GM12865 (cell line): ENCODE measurements at regions not wholly inside any gene's neighbourhood (a gene's known extent, or its start where the extent isn't known, plus 50 kb on each side); places are given as distances from the start of the nearest gene placed in this dataset.
"Not testable (repeated sequence)": the region's sequence is repeated elsewhere in the genome, so short reads cannot be mapped to it uniquely, and the experiment has no call there.

Source experiments
- DNase-seq: peaks from one replicate; pipeline ENCODE4 v3.0.0; 2010; ENCODE audit warnings: low read depth
- H3K4me3 ChIP-seq: 2 replicates; pipeline ENCODE4 v1.5.1; 2011; ENCODE audit warnings: mild to moderate bottlenecking, low read depth, low read length, control low read depth
- TF ChIP-seq, protein P1 (sequence below): IDR thresholded peaks from 2 replicates; pipeline ENCODE4 v1.5.1; 2011; ENCODE audit warnings: low read length, control low read depth, low read depth, inconsistent platforms; ENCODE audit not compliant: insufficient read depth; ENCODE audit errors: missing control alignments

DNA sequence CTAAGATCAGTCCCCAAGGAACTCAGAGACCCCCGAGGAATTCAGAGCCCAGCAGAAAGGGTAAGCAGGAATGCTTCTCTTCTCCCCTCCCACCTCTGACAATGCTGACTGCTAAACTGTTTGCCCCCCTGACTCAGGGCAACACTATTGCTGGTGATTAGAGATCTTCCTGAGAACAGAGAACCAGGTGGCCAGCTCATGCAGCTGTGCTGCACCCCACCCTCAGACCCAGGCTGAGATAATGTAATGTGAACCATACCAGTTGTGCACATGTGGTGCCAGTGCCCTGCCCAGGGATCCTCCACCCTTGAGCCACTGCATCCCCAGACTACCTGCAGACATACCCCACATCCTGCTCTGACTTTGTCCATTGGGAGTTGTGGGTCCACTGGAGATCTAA, 139.1 kb upstream of the ARG1 start:
- H3K4me3 ChIP-seq: no peak overlapping the region
- no peak for DNase-seq
- TF ChIP-seq, protein P1, sequence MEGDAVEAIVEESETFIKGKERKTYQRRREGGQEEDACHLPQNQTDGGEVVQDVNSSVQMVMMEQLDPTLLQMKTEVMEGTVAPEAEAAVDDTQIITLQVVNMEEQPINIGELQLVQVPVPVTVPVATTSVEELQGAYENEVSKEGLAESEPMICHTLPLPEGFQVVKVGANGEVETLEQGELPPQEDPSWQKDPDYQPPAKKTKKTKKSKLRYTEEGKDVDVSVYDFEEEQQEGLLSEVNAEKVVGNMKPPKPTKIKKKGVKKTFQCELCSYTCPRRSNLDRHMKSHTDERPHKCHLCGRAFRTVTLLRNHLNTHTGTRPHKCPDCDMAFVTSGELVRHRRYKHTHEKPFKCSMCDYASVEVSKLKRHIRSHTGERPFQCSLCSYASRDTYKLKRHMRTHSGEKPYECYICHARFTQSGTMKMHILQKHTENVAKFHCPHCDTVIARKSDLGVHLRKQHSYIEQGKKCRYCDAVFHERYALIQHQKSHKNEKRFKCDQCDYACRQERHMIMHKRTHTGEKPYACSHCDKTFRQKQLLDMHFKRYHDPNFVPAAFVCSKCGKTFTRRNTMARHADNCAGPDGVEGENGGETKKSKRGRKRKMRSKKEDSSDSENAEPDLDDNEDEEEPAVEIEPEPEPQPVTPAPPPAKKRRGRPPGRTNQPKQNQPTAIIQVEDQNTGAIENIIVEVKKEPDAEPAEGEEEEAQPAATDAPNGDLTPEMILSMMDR: no peak

DNA sequence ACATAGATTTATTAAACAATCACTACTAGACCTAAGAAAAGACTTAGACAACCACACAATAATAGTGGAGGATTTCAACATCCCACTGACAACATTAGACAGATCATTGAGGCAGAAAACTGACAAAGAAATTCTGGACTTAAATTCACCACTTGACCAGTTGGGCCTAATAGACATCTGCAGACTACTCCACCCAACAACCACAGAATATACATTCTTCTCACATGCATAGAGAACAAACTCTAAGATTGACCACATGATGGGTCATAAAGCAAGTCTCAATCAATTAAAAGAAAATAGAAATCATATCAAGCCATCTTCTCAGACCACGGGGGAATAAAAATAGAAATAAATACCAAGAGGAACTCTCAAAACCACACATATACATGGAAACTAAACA, 136.7 kb upstream of the ARG1 start:
- DNase-seq: no peak
- TF ChIP-seq, protein P1: no peak
- no peak overlapping the region for H3K4me3 ChIP-seq

DNA sequence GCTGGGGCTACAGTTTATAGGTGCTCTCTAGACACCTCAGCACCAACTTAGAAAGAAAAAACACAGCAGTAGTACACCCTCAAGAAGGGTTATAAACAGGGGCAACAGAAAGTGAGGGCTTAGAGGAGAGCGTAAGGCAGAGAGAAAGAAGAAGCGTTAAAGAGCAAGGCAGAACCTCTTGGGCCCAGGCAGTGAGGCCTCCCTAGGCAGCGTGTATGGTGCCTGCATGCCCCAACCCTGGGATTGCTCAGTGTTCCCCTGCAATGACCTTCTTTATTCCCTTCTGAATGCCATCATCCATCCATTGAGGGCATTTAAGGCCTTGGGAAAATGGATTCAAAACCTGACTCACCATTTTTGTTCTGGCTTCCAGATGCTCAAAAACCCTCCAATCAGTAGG, 130.0 kb upstream of the ARG1 start:
- TF ChIP-seq, protein P1: no peak
- no peak overlapping the region for H3K4me3 ChIP-seq
- no peak for DNase-seq

DNA sequence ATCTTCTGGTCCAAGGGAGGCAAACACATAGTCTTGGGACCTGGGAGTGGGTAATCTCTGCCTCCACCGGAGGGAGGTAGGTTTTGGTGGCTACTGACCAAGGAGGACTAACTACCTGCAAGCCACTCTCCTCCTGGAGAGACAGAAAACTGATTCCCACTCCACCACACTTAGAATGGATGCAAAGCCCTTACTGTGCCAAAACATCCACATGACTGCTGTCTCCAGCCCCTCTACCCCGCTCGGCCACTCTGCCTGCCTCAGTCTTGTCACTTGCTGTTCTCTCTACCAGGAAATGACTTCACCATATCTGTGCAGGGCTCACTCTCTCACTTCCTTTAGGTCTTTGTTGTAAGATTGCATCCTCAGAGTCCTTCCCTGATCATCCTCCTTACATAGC, 129.5 kb upstream of the ARG1 start:
- DNase-seq: no peak
- TF ChIP-seq, protein P1: no peak
- no peak overlapping the region for H3K4me3 ChIP-seq

DNA sequence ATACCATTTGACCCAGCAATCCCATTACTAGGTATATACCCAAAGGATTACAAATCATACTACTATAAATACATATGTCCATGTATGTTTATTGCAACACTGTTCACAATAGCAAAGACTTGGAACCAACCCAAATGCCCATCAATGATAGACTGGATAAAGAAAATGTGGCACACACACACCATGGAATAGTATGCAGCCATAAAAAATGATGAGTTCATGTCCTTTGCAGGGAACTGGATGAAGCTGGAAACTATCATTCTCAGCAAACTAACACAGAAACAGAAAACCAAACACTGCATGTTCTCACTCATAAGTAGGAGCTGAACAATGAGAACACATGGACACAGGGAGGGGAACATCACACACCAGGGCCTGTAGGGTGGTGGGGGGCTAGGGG, 127.7 kb upstream of the ARG1 start:
- H3K4me3 ChIP-seq: not testable (repeated sequence)

DNA sequence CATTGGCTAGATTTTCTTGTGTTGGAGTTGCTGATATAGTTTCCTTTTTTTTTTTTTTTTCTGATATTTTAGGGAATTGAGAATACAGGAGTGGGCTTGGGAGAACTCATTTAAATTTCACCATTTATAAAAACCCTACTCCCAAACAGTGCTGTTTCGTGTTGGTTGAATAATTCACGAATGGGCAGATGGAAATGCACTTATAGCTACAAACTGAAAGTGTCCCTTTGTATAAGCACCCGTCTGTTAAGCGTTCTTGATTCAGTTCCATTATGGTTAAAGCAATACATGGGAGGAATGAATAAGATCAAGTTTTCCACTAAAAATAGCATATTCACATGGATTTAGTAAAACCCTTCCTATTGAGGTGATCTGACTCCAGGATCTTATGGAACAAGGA, 122.2 kb upstream of the ARG1 start:
- no peak for DNase-seq
- no peak overlapping the region for H3K4me3 ChIP-seq
- TF ChIP-seq, protein P1: no peak

More for the DNA sequence above, 127.7 kb upstream of the ARG1 start:
- DNase-seq: not testable (repeated sequence)

DNA sequence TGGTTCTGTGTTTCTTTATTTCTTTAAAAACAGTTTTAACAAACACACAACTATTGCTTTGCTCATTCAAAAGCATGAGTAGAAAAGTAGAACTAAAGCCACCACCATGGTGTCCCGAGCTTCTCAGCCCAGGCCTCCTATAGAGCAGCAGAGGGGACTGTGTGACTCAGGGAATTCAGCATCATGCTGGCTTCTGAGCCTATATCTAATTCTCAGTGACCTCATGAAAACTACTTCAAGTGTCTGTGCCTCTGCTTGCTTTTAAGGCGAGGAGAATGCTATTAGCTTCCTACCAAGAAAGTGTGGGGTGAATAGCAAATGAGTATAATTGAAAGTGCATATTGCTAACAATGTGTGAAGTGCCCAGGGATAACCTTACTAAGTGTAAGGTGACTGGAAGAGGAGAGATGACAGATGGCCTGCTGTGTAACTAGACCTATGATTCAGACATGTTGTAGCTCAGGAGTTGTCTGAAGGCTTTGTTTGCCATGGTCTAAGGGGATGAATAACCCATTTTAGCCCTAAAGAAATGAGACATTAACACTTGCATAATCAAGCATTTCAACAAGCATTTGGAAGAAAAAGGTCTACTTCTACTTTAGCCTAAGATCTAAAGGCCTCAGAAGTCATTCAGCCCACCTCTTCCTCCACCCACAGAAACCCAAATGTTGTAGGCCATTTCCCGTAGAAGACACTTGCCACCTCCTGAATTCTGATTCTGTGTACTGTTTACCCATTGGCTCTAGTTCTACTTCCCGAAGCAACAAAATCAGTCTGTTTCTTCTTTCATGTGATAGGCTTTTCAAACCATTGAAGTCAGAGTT, 121.5 kb upstream of the ARG1 start:
- TF ChIP-seq, protein P1: no peak
- no peak for DNase-seq
- no peak overlapping the region for H3K4me3 ChIP-seq
